Smooth muscle cell (in vitro differentiated cells): ENCODE measurements at regions not wholly inside any gene's neighbourhood (a gene's known extent, or its start where the extent isn't known, plus 50 kb on each side); places are given as distances from the start of the nearest gene placed in this dataset.

ENCODE experiments used
- DNase-seq: peaks from one replicate; lab custom pipeline; 2025; ENCODE audit not compliant: unreplicated experiment; lab: John Stamatoyannopoulos, UW
- H2AFZ ChIP-seq: fragments of 200-600 bp; sonication (generic); 2 replicates; pipeline ENCODE4 v1.6.0; 2016; ENCODE audit warnings: antibody characterized with exemption, low read depth, mild to moderate bottlenecking
- H3F3A ChIP-seq: fragments of 200-600 bp; sonication (generic); 2 replicates; pipeline ENCODE4 v1.6.0; 2017; ENCODE audit warnings: antibody characterized with exemption, low read depth
- H3K27ac ChIP-seq: fragments of 200-600 bp; sonication (generic); 2 replicates; pipeline ENCODE4 v1.5.1; 2016; ENCODE audit warnings: low read depth, mild to moderate bottlenecking
- H3K27me3 ChIP-seq: fragments of 200-600 bp; sonication (generic); 2 replicates; pipeline ENCODE4 v1.6.1; 2016; ENCODE audit warnings: low read depth, mild to moderate bottlenecking
- H3K36me3 ChIP-seq: fragments of 200-600 bp; sonication (generic); 2 replicates; pipeline ENCODE4 v1.5.1; 2016; ENCODE audit warnings: low read depth
- H3K4me1 ChIP-seq: fragments of 200-600 bp; sonication (generic); 2 replicates; pipeline ENCODE4 v1.5.1; 2016; ENCODE audit warnings: low read depth
- H3K4me2 ChIP-seq: fragments of 200-600 bp; sonication (generic); 2 replicates; pipeline ENCODE4 v1.6.0; 2016; ENCODE audit warnings: mild to moderate bottlenecking
- H3K4me3 ChIP-seq: fragments of 200-600 bp; sonication (generic); 2 replicates; pipeline ENCODE4 v1.5.1; 2016; ENCODE audit warnings: mild to moderate bottlenecking
- H3K79me2 ChIP-seq: fragments of 200-600 bp; sonication (generic); 2 replicates; pipeline ENCODE4 v1.6.0; 2016; ENCODE audit warnings: low read depth, mild to moderate bottlenecking
- H3K9ac ChIP-seq: fragments of 200-600 bp; sonication (generic); 2 replicates; pipeline ENCODE4 v1.6.0; 2016; ENCODE audit warnings: low read depth
- H3K9me3 ChIP-seq: fragments of 200-600 bp; sonication (generic); replicated peaks from 2 replicates; pipeline ENCODE4 v1.5.1; 2016; ENCODE audit warnings: low read depth
- H4K20me1 ChIP-seq: fragments of 200-600 bp; sonication (generic); 2 replicates; pipeline ENCODE4 v1.6.0; 2016; ENCODE audit warnings: low read depth
- WGBS: methylation state at CpG from one replicate; pipeline ENCODE4 v1.1.7; 2016; ENCODE audit warnings: low lambda C conversion rate; 5-methylcytosine and 5-hydroxymethylcytosine counted together
- TF ChIP-seq, protein P1 (sequence below): fragments of 200-600 bp; sonication (generic); IDR thresholded peaks from 2 replicates; pipeline ENCODE4 v1.5.1; 2017; ENCODE audit warnings: borderline replicate concordance, mild to moderate bottlenecking, antibody characterized with exemption; ENCODE audit not compliant: insufficient read depth, poor library complexity, severe bottlenecking

DNA sequence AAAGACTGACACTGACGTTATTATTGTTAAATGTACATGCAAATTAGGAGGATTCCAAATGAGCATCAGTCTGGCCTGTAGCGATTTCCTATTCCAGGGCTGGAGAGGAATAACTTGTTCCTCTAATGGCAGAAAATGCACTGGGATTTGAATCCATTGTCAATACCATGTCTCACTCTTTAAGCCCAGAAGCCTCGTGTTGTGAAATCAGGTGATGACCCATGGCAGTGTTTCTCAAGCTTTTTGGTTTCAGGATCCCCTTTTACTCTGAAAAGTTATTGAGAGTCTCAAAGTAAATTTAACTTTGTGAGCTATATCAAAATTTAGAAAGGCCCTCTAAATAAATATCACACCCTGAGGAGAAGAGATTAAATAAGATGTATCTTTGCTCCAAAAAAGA is 279.2 kb downstream of the GALR1 start:
- H3K9me3 ChIP-seq: no peaks in the 10 kb centered on the region

DNA sequence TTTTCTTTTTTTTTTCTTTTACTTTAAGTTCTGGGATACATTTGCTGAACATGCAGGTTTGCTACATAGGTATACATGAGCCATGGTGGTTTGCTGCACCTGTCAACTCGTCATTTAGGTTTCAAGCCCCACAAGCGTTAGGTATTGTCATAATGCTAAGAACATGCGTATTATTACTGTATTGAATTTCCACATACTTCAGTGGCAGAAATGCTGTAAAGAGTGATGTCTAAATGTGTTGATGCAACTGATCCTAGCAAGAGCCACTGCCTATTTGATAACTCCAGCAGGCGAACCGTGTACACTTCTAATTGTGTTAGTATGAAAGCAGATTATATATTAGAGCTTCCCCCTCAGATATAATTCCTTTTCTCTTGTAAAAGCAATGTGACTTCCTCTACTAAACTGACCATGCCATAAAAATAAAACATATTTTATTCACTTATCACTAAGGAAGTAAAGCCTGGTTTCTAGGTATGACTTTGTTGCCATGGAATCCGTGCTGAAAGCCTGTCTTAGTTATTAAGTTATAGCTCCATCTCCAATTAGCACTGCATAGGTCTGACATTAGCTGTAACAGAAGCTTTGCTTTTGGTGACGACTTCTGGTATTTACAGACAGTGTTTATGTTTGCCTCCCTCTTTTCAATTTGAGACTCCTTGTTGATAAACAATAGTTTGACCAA is 280.0 kb downstream of the GALR1 start:
- H3K79me2 ChIP-seq: no peaks in the 10 kb centered on the region
- H3K36me3 ChIP-seq: no peaks in the 10 kb centered on the region
- no peak for DNase-seq
- TF ChIP-seq, protein P1, sequence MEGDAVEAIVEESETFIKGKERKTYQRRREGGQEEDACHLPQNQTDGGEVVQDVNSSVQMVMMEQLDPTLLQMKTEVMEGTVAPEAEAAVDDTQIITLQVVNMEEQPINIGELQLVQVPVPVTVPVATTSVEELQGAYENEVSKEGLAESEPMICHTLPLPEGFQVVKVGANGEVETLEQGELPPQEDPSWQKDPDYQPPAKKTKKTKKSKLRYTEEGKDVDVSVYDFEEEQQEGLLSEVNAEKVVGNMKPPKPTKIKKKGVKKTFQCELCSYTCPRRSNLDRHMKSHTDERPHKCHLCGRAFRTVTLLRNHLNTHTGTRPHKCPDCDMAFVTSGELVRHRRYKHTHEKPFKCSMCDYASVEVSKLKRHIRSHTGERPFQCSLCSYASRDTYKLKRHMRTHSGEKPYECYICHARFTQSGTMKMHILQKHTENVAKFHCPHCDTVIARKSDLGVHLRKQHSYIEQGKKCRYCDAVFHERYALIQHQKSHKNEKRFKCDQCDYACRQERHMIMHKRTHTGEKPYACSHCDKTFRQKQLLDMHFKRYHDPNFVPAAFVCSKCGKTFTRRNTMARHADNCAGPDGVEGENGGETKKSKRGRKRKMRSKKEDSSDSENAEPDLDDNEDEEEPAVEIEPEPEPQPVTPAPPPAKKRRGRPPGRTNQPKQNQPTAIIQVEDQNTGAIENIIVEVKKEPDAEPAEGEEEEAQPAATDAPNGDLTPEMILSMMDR: no peak
- no peak overlapping the region for H3K4me3 ChIP-seq
- no peaks in the 10 kb centered on the region for H3K9me3 ChIP-seq
- no peak overlapping the region for H3K9ac ChIP-seq
- no peaks in the 10 kb centered on the region for H4K20me1 ChIP-seq
- H2AFZ ChIP-seq: no peak overlapping the region
- no peak overlapping the region for H3K4me2 ChIP-seq
- no peak overlapping the region for H3K27ac ChIP-seq
- H3K27me3 ChIP-seq: no peaks in the 10 kb centered on the region
- no peaks in the 10 kb centered on the region for H3F3A ChIP-seq
- no peaks in the 10 kb centered on the region for H3K4me1 ChIP-seq
- WGBS: 91% methylated on average over 7 of the region's 7 CpGs

More for the DNA sequence above, 279.2 kb downstream of the GALR1 start:
- H3K4me2 ChIP-seq: no peak overlapping the region
- no peaks in the 10 kb centered on the region for H3K36me3 ChIP-seq
- TF ChIP-seq, protein P1: no peak
- 88% methylated on average over 3 of the region's 3 CpGs for WGBS
- no peak for DNase-seq
- H3F3A ChIP-seq: no peaks in the 10 kb centered on the region
- no peak overlapping the region for H2AFZ ChIP-seq
- H3K27ac ChIP-seq: no peak overlapping the region
- H3K4me3 ChIP-seq: no peak overlapping the region
- no peaks in the 10 kb centered on the region for H3K4me1 ChIP-seq
- no peak overlapping the region for H3K9ac ChIP-seq
- H3K27me3 ChIP-seq: no peaks in the 10 kb centered on the region
- H4K20me1 ChIP-seq: no peaks in the 10 kb centered on the region
- H3K79me2 ChIP-seq: no peaks in the 10 kb centered on the region

DNA sequence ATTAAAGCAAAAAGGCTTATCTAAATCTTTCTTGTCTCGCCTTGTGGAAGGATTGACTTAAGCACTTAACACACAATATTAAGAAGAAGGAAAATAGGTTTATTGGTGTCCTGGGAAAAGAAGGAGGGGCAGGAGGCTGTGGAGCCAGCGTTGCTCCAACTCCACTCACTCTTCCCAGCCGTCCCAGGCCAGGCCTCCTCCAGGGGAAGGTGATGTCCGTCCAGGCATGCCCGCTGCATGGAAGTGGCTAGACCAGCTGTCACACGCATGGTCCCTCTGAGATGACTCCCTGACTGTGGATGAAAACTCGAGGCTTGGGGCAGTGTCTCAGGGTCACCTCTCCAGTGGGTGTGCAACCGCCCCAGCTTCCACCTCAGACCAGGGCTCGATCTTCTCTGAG is 281.1 kb downstream of the GALR1 start:
- TF ChIP-seq, protein P1: no peak
- Histone ChIP-seq H3K79me2 (no peaks in the 10 kb centered on the region), H3K36me3 (no peaks in the 10 kb centered on the region), H3K9me3 (no peaks in the 10 kb centered on the region), H3K27ac (no peak overlapping the region), H3K4me1 (no peaks in the 10 kb centered on the region), H3K4me2 (no peak overlapping the region), H3F3A (no peaks in the 10 kb centered on the region), H3K27me3 (no peaks in the 10 kb centered on the region), H4K20me1 (no peaks in the 10 kb centered on the region), H3K4me3 (no peak overlapping the region), H3K9ac (no peak overlapping the region), H2AFZ (no peak overlapping the region)
- 87% methylated on average over 9 of the region's 9 CpGs for WGBS
- no peak for DNase-seq

DNA sequence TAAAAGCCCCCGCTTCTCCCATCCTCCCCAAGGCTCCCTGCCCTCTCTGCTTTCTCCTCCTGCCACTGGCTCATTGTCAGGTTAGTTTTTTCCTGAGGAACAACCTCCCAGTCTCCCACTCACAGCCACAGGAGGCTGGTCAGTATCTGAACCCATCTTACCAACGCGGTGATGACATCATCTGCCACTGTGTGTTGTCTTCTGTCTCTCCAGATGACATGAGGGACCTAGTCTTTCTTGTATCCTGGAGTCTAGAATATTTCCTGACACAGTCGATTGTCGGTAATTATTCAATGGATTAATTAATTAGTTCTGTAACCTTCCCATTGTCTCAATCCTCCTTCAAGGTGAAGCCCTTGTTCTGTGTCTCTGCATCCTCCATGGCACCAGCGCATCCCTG is 290.2 kb downstream of the GALR1 start:
- TF ChIP-seq, protein P1: no peak
- H3K9ac ChIP-seq: no peak overlapping the region

More for the DNA sequence above, 290.2 kb downstream of the GALR1 start:
- H3K9me3 ChIP-seq: no peaks in the 10 kb centered on the region
- no peaks in the 10 kb centered on the region for H3K36me3 ChIP-seq
- no peaks in the 10 kb centered on the region for H3K27me3 ChIP-seq
- H3K79me2 ChIP-seq: no peaks in the 10 kb centered on the region
- 94% methylated on average over 6 of the region's 6 CpGs for WGBS
- H3K27ac ChIP-seq: no peak overlapping the region
- H2AFZ ChIP-seq: no peak overlapping the region
- no peaks in the 10 kb centered on the region for H3F3A ChIP-seq
- H3K4me1 ChIP-seq: no peaks in the 10 kb centered on the region
- H3K4me2 ChIP-seq: no peak overlapping the region
- H3K4me3 ChIP-seq: no peak overlapping the region
- DNase-seq: no peak
- H4K20me1 ChIP-seq: no peaks in the 10 kb centered on the region
